ENCODE measurements at regions not wholly inside any gene's neighbourhood (a gene's known extent, or its start where the extent isn't known, plus 50 kb on each side); places are given as distances from the start of the nearest gene placed in this dataset.
"Not testable (repeated sequence)": the region's sequence is repeated elsewhere in the genome, so short reads cannot be mapped to it uniquely, and the experiment has no call there.

DNA sequence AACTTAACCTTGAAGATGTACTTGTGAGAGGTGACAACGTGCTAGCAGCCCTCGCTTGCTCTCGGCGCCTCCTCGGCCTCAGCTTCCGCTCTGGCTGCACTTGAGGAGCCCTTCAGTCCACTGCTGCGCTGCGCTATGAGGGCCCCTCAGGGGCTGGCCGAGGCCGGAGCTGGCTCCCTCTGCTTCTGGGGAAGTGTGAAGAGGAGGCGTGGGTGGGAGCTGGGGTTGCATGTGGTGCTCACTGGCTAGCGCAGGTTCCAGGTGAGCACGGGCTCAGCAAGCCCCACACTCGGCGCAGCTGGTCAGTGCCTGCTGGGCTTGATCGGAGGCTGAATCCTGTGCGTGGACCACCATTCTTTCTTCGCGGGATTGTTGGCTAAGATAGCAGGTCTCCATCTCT, 166.1 kb downstream of the MRPS30 start:
- H3K36me3 Mint-ChIP-seq, result no peaks in the 10 kb centered on the region
- no peak overlapping the region for H3K4me3 Mint-ChIP-seq
- ATAC-seq, result no peak
- peaks cover 8% of the 10 kb centered on the region for H3K9me3 Mint-ChIP-seq
- no peaks in the 10 kb centered on the region for H3K4me1 Mint-ChIP-seq
- H3K27ac Mint-ChIP-seq, result no peak overlapping the region
- no peaks in the 10 kb centered on the region for H3K27me3 Mint-ChIP-seq

DNA sequence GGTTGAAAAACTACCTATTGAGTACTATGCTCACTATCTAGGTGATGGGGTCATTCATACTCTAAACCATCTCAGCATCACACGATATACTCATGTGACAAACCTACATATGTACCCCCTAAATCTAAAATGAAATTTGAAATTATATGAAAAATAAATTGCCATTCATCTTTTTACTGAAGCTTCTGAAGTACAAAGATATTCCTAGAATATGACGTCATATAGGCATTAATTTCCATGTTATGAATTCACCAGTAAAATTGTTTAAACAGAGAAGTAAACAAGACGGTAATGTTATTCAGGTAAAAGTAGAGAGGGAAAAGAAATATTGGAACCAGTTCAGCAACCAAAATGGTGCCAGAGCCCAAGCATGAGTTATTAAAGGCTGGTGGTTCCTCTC, 173.0 kb downstream of the MRPS30 start:
- no peaks in the 10 kb centered on the region for H3K36me3 Mint-ChIP-seq
- peaks cover 36% of the 10 kb centered on the region for H3K9me3 Mint-ChIP-seq
- H3K27ac Mint-ChIP-seq, result no peak overlapping the region
- H3K4me1 Mint-ChIP-seq, result no peaks in the 10 kb centered on the region
- no peak for ATAC-seq
- H3K4me3 Mint-ChIP-seq, result no peak overlapping the region
- H3K27me3 Mint-ChIP-seq, result no peaks in the 10 kb centered on the region

DNA sequence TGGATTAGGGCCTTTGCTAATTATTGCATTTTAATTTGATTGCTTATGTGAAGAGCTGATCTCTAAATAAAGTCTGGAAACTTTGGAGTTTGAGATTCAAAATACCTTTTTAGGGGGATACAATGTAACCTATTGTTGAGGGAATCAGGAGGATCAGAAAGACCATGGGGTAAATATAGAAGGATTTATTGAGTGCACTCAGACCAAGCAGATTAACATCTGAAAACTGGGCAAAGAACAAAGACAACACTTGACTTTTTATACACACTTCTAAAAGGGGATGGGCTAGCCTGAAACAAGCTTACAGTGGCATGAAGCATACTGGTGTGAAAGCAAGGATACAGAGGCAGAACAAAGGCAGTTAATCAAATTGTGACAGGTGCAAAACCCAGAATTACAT, 174.3 kb downstream of the MRPS30 start:
- no peaks in the 10 kb centered on the region for H3K36me3 Mint-ChIP-seq
- H3K27me3 Mint-ChIP-seq, result no peaks in the 10 kb centered on the region
- no peak overlapping the region for H3K27ac Mint-ChIP-seq
- H3K4me3 Mint-ChIP-seq, result no peak overlapping the region
- ATAC-seq, result no peak
- H3K4me1 Mint-ChIP-seq, result no peaks in the 10 kb centered on the region
- peaks cover 36% of the 10 kb centered on the region for H3K9me3 Mint-ChIP-seq

DNA sequence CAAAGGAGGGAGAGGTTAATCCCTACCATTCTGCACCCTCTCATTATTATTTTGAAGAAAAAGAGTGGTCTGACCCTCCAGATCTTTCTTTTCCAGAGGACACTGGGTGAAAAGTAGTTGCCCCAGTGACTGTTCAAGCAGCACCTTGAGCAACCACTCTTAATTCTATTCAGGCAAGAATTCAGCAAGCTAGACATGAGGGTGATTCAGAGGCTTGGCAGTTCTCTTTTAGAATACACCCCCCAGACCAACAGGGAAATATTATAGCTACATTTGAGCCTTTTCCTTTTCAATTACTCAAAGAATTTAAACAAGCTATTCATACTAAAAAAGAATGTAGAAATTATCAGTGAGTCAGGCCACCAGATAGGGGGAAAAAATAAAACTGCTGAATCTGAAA, 178.3 kb downstream of the MRPS30 start:
- H3K4me3 Mint-ChIP-seq, result no peak overlapping the region
- H3K27ac Mint-ChIP-seq, result no peak overlapping the region
- no peaks in the 10 kb centered on the region for H3K4me1 Mint-ChIP-seq
- H3K36me3 Mint-ChIP-seq, result no peaks in the 10 kb centered on the region
- ATAC-seq, result no peak
- peaks cover 35% of the 10 kb centered on the region for H3K9me3 Mint-ChIP-seq
- H3K27me3 Mint-ChIP-seq, result no peaks in the 10 kb centered on the region

DNA sequence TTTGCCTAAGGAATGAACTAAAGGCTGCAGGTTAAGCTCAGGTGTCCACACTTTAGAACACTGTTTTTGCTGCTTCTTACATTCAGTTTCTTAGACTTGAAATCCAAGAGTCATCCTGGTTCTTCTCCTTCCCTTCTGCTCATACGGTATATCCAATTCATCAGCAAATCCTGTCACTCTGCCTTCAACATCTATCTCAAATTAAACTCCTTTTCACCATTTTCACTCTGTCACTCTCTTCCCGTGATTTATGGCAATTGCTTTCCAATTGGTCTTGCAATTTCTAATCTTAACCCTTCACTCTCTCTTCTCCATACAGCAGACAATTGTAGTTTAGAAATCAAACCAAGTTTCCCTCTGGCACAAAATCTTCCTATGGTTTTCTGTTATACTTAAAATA, 182.9 kb downstream of the MRPS30 start:
- H3K9me3 Mint-ChIP-seq, result peaks cover 8% of the 10 kb centered on the region
- H3K27me3 Mint-ChIP-seq, result no peaks in the 10 kb centered on the region
- no peak overlapping the region for H3K27ac Mint-ChIP-seq
- no peaks in the 10 kb centered on the region for H3K36me3 Mint-ChIP-seq
- H3K4me3 Mint-ChIP-seq, result no peak overlapping the region
- no peaks in the 10 kb centered on the region for H3K4me1 Mint-ChIP-seq
- ATAC-seq, result no peak

DNA sequence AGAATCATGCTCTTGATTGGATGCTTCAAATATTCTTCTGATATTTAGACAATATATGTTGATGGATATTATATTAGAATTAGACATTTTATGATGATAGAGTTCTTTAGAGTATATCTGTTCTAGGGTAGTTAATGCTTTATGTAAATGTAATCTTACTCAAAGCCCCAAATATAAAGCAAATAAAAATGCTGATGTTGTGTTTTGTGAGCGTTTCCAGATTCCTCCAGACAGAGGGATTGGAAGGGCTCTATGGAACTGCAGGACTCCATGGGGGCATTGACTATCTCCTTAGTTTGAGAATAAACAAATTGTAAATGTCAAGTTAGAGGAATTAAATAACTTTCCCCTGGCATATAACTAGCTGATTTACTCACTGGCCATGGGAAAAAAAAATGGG, 184.5 kb downstream of the MRPS30 start:
- peaks cover 8% of the 10 kb centered on the region for H3K9me3 Mint-ChIP-seq
- H3K4me1 Mint-ChIP-seq, result no peaks in the 10 kb centered on the region
- no peaks in the 10 kb centered on the region for H3K36me3 Mint-ChIP-seq
- no peaks in the 10 kb centered on the region for H3K27me3 Mint-ChIP-seq
- no peak overlapping the region for H3K4me3 Mint-ChIP-seq
- H3K27ac Mint-ChIP-seq, result no peak overlapping the region
- ATAC-seq, result no peak

DNA sequence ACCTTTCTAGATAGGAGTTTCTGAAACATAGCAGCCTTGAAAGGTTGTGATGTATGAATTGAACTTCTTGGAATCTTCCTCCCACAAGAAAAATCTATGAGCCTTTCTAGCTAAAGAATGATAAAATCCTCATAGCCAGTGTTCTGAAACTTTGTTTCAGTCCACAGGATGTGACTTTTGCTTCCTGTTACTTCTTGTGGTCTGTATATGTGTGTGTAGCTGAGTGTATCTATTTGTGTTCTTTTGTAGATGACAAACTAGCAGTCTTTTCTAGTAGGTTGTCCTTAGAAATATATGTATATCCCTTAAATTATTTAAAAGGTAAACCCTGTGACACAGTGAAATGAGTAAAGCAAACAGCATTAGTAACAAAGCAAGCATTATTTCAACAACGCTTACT, 188.8 kb downstream of the MRPS30 start:
- Mint-ChIP-seq H3K4me3 (no peak overlapping the region), H3K27me3 (no peaks in the 10 kb centered on the region), H3K27ac (no peak overlapping the region), H3K36me3 (no peaks in the 10 kb centered on the region), H3K9me3 (no peaks in the 10 kb centered on the region), H3K4me1 (no peaks in the 10 kb centered on the region)
- ATAC-seq, result no peak

DNA sequence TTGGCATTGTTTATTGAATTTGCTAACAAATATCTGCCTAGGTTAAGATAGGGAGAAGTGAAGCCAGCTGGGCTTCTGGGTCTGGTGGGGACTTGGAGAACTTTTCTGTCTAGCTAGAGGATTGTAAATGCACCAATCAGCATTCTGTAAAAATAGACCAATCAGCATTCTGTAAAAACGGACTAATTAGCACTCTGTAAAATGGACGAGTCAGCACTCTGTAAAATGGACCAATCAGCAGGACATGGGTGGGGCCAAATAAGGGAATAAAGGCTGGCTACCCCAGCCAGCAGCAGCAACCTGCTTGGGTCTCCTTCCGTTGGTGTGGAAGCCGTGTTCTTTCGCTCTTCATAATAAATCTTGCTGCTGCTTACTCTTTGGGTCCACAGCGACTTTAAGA, 198.4 kb downstream of the MRPS30 start:
- H3K4me3 Mint-ChIP-seq, H3K36me3 Mint-ChIP-seq, ATAC-seq, H3K27me3 Mint-ChIP-seq, H3K9me3 Mint-ChIP-seq, H3K27ac Mint-ChIP-seq, H3K4me1 Mint-ChIP-seq: not testable (repeated sequence)

DNA sequence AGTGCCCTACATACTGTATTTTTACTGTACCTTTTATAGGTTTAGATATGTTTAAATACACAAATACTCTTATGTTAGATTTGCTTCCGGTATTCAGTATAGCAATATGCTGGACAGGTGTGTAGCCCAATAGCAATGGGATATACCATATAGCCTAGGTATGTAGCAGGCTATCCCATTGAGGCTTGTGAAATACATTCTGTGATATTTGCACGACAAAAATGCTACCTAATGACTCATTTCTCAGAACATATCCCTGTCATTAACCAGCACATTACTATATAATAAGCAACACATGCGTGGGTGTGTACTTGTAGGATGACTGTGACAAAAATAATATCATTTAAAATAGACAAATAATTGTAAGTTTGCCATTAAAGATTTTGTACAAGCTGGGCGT, 208.8 kb downstream of the MRPS30 start:
- H3K4me1 Mint-ChIP-seq, result no peaks in the 10 kb centered on the region
- no peak for ATAC-seq
- no peaks in the 10 kb centered on the region for H3K9me3 Mint-ChIP-seq
- no peak overlapping the region for H3K4me3 Mint-ChIP-seq
- H3K27ac Mint-ChIP-seq, result no peak overlapping the region
- no peaks in the 10 kb centered on the region for H3K27me3 Mint-ChIP-seq
- H3K36me3 Mint-ChIP-seq, result no peaks in the 10 kb centered on the region

DNA sequence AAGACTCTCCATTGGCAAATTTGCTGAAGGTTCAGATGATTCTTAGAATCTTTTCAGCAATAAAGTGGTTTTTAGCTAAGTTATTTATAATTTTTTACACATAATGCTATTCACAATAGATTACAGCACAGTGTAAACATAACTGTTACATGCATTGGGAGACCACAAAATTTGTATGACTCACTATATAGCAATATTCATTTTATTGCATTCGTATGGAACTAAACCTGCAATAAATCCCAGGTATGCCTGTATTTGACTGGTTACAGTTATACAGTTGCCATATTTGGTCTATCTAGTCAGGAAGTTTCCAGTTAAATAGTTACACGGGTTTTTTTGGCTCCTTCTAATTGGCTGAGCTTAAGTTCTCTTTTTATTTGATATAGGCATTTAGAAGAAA, 220.8 kb downstream of the MRPS30 start:
- no peaks in the 10 kb centered on the region for H3K27me3 Mint-ChIP-seq
- ATAC-seq, result no peak
- H3K27ac Mint-ChIP-seq, result no peak overlapping the region
- no peak overlapping the region for H3K4me3 Mint-ChIP-seq
- H3K9me3 Mint-ChIP-seq, result peaks cover under 1% of the 10 kb centered on the region
- no peaks in the 10 kb centered on the region for H3K4me1 Mint-ChIP-seq
- H3K36me3 Mint-ChIP-seq, result no peaks in the 10 kb centered on the region

DNA sequence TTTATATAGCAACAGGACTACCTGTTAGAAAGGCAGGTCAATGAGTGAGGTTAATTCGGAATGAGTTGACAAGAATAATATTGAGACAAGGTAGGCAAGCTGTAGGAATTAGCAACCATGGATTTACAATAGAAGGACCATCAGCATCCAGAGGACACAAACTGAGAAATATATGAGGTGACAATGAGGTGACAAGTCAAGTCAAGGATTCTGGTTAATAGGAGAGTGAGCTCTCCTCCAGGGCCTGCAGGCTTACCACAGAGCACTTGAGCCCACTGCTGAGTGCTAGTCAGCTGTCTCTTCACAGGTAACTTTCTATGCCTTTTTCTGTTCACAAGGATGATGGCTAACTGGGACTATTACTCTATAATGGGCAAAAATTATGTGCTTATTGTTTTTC, 227.2 kb downstream of the MRPS30 start:
- no peak overlapping the region for H3K27ac Mint-ChIP-seq
- H3K36me3 Mint-ChIP-seq, result no peaks in the 10 kb centered on the region
- ATAC-seq, result no peak
- H3K4me3 Mint-ChIP-seq, result no peak overlapping the region
- no peaks in the 10 kb centered on the region for H3K27me3 Mint-ChIP-seq
- H3K9me3 Mint-ChIP-seq, result no peaks in the 10 kb centered on the region
- H3K4me1 Mint-ChIP-seq, result no peaks in the 10 kb centered on the region

DNA sequence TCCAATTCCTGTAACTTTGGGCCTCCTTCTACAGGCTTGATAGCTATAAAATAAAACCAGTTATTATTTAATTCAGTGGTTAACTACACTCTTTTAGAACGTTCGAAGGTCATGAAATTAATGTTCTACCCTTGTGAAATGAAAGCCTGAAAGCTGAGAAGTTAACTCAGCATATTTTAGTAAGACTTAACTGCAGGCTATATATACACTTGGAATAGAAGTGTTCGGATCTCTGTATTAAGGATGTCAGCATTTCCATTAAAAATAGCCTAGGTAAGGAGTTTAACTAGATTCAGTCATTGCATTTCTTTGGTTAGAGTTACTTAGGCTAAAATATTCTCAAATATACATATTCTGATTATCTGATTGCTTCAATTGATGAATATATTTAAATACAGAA, 229.2 kb downstream of the MRPS30 start:
- Mint-ChIP-seq H3K4me3 (no peak overlapping the region), H3K9me3 (no peaks in the 10 kb centered on the region), H3K36me3 (no peaks in the 10 kb centered on the region), H3K4me1 (no peaks in the 10 kb centered on the region), H3K27ac (no peak overlapping the region), H3K27me3 (no peaks in the 10 kb centered on the region)
- ATAC-seq, result no peak

DNA sequence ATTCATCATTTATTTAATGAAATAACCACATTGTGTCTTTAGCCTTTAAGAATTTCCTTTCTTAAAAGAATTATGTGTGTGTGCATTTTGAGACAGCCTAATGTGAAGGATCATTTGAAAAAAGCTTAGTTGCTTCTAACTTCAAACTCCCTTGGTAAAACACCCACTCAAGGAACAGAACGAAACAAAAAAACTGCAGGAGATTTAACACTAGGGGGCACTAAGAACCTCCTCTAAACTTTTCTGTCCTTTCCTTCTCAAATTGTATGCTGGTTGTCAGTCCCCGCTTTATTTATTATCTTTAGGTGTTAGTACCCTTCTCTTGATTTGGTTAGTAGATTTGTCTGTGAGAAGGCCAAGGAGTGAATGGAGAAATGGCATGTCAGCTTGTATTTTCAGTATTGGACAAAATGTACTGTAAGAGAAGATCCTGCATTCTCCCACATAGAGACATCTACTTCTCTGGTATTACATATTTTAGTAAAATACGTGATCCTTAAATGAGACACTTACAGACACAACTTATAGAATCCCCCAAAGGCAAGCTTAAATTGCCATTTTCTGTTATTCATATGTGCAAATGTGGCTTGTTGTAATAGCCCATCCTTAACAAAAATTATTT, 229.7 kb downstream of the MRPS30 start:
- H3K36me3 Mint-ChIP-seq, result no peaks in the 10 kb centered on the region
- no peaks in the 10 kb centered on the region for H3K27me3 Mint-ChIP-seq
- ATAC-seq, result no peak

DNA sequence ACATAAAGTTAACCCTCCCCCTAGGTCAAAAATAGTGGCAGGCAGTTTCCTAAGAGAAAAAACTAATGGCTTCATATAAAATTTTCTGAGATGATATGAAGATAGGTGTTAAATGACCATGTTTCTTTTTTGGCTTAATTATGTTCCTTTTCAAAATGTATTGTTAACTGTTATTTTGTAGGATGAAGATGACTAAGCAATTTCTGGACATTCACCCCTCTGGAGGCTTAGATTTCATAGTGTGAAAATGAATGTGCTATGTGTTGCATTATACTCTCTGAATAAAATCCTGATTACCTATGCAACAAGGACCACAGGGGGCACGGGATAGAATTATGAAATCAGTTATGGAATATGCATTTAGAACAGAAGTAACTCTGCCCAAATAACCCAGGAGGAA, 233.5 kb downstream of the MRPS30 start:
- no peaks in the 10 kb centered on the region for H3K9me3 Mint-ChIP-seq
- H3K27ac Mint-ChIP-seq, result no peak overlapping the region
- no peaks in the 10 kb centered on the region for H3K27me3 Mint-ChIP-seq
- H3K4me3 Mint-ChIP-seq, result no peak overlapping the region
- no peak for ATAC-seq
- no peaks in the 10 kb centered on the region for H3K4me1 Mint-ChIP-seq
- H3K36me3 Mint-ChIP-seq, result no peaks in the 10 kb centered on the region

More for the DNA sequence above, 229.7 kb downstream of the MRPS30 start:
- no peak overlapping the region for H3K27ac Mint-ChIP-seq
- H3K9me3 Mint-ChIP-seq, result no peaks in the 10 kb centered on the region
- H3K4me3 Mint-ChIP-seq, result no peak overlapping the region
- no peaks in the 10 kb centered on the region for H3K4me1 Mint-ChIP-seq

DNA sequence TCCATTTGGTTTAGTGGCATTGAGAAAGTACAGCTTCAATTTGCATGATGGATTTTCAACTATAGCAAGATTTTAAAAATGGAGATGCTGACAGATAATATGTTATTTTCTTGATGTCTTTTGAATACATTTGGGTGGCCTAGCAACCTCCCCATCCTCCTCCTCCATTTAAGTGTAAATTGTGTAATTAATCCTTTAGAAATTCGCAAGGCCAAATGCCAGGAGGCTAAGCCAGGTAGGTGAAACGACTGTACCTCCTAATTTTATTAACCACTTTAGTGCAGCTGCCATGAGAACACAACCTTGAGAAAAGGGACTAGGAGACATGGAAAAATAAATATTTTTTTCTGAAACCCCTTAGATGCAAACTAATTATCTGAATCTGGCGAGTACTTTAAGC, 248.8 kb downstream of the MRPS30 start:
- Mint-ChIP-seq H3K27me3 (no peaks in the 10 kb centered on the region), H3K27ac (no peak overlapping the region)
- no peak for ATAC-seq

DNA sequence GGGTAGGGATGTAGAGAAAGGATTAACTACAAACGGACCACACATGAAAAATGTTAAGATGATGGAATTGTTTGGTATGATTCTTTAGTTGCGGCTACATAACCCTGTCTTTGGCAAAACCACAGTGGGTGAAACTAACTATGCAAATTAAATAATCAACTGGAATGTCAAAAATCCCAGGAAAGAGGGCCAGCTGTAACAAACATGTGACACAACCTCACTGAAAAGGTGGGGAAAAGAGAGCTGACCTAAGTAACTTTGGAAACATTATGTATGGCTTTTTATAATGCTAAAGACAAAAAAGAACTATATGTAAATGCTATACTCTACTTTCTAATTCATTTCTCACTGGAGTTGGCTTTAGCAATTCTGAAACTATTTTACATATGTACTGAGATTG, 252.0 kb downstream of the MRPS30 start:
- no peak overlapping the region for H3K4me3 Mint-ChIP-seq
- H3K27ac Mint-ChIP-seq, result no peak overlapping the region
- no peaks in the 10 kb centered on the region for H3K9me3 Mint-ChIP-seq
- H3K4me1 Mint-ChIP-seq, result no peaks in the 10 kb centered on the region
- no peaks in the 10 kb centered on the region for H3K27me3 Mint-ChIP-seq
- H3K36me3 Mint-ChIP-seq, result no peaks in the 10 kb centered on the region
- no peak for ATAC-seq

More for the DNA sequence above, 248.8 kb downstream of the MRPS30 start:
- H3K4me3 Mint-ChIP-seq, result no peak overlapping the region
- no peaks in the 10 kb centered on the region for H3K4me1 Mint-ChIP-seq
- H3K9me3 Mint-ChIP-seq, result no peaks in the 10 kb centered on the region
- no peaks in the 10 kb centered on the region for H3K36me3 Mint-ChIP-seq

DNA sequence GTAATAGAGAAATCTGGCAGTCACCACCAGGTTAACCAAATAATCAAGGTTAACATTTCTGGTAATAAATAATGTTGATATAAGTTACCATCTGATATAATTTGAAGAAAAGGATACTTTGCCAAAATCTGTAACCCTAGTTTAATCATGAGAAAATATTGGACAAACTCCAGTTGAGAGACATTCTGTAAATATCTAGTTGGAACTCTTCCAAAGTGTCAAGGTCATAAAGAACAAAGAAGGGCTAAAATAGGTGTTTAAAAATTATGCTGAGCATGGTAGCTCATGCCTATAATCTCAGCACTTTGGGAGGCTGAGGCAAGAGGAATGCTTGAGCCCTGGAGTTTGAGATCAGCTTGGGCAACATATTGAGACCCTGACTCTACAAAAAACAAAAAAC, 253.3 kb downstream of the MRPS30 start:
- no peak overlapping the region for H3K4me3 Mint-ChIP-seq
- H3K36me3 Mint-ChIP-seq, result no peaks in the 10 kb centered on the region
- ATAC-seq, result no peak
- no peaks in the 10 kb centered on the region for H3K4me1 Mint-ChIP-seq
- no peak overlapping the region for H3K27ac Mint-ChIP-seq
- no peaks in the 10 kb centered on the region for H3K27me3 Mint-ChIP-seq
- H3K9me3 Mint-ChIP-seq, result no peaks in the 10 kb centered on the region

All from stimulated activated memory B cell treated with anti-CD40 and anti-IgM and Interleukin-4, amounts not matched to agents 10 μg/mL and 1 μg/mL and 100 μg/mL, for 72 hours (primary cell).